K562 (cell line): ENCODE measurements at regions not wholly inside any gene's neighbourhood (a gene's known extent, or its start where the extent isn't known, plus 50 kb on each side); places are given as distances from the start of the nearest gene placed in this dataset.

Experiments
- ARHGAP35 ChIP-seq: fragments of 450-650 bp; IDR thresholded peaks from 2 replicates; pipeline ENCODE4 v1.6.1; 2018; ENCODE audit not compliant: partially characterized antibody
- CCNT2 ChIP-seq: IDR thresholded peaks from 2 replicates; pipeline ENCODE4 v1.6.1; 2011; ENCODE audit warnings: borderline replicate concordance, low read depth, mild to moderate bottlenecking, moderate library complexity, mixed read lengths, low read length; ENCODE audit not compliant: insufficient read length; ENCODE audit errors: extremely low read depth
- FOXK2 ChIP-seq, 2 experiments: fragments of 450-650 bp; IDR thresholded peaks in 1 of 2; conservative IDR thresholded peaks in 1 of 2; 2 replicates each; pipeline ENCODE4 v1.6.1; 2016; ENCODE audit warnings: low read depth in 2 of 2, mild to moderate bottlenecking in 1 of 2
- FOXM1 ChIP-seq, 2 experiments: fragments of 450-650 bp in 1 of 2; sonication (generic) in 1 of 2; formaldehyde crosslinking in 1 of 2; IDR thresholded peaks; 2 replicates each; pipeline versions ENCODE4 v1.6.1 to v1.9.0; 2017 to 2022; ENCODE audit warnings: low read depth in 2 of 2, mild to moderate bottlenecking in 2 of 2, missing genetic modification reagents in 1 of 2, moderate library complexity in 1 of 2
- HBP1 ChIP-seq: fragments of 450-650 bp; formaldehyde crosslinking; IDR thresholded peaks from 2 replicates; pipeline ENCODE4 v1.4.0; 2022; ENCODE audit warnings: missing genetic modification characterization
- HDAC6 ChIP-seq: IDR thresholded peaks from 2 replicates; pipeline ENCODE4 v1.6.1; 2012; ENCODE audit warnings: low read depth, mild to moderate bottlenecking, control low read depth, inconsistent platforms, low read length, moderate library complexity
- KLF10 ChIP-seq: fragments of 250-450 bp; sonication (Bioruptor Pico); IDR thresholded peaks from 2 replicates; pipeline ENCODE4 v1.6.1; 2021; ENCODE audit warnings: matching md5 sums
- L3MBTL2 ChIP-seq: fragments of 450-650 bp; IDR thresholded peaks from 2 replicates; pipeline ENCODE4 v1.6.1; 2016; ENCODE audit warnings: mild to moderate bottlenecking, moderate library complexity
- LCOR ChIP-seq: sonication (generic); formaldehyde crosslinking; IDR thresholded peaks from 2 replicates; pipeline ENCODE4 v1.8.0; 2022; ENCODE audit warnings: mild to moderate bottlenecking, missing genetic modification reagents
- NEUROD1 ChIP-seq: fragments of 150-350 bp; IDR thresholded peaks from 2 replicates; pipeline ENCODE4 v1.6.1; 2014; ENCODE audit warnings: borderline replicate concordance, low read length, low read depth; ENCODE audit not compliant: partially characterized antibody
- NFIC ChIP-seq: fragments of 450-650 bp; IDR thresholded peaks from 2 replicates; pipeline ENCODE4 v1.6.1; 2017; ENCODE audit warnings: mild to moderate bottlenecking, inconsistent platforms
- NRF1 ChIP-seq, 2 experiments: fragments of 450-650 bp; IDR thresholded peaks in 1 of 2; conservative IDR thresholded peaks in 1 of 2; 2 replicates each; pipeline ENCODE4 v1.6.1; 2014; ENCODE audit warnings: mild to moderate bottlenecking in 2 of 2
- PRDM10 ChIP-seq: fragments of 450-650 bp; IDR thresholded peaks from 2 replicates; pipeline ENCODE4 v1.6.1; 2018; ENCODE audit not compliant: partially characterized antibody
- RBM25 ChIP-seq: fragments of 200-400 bp; formaldehyde crosslinking; IDR thresholded peaks from 2 replicates; pipeline ENCODE4 v1.6.1; 2018; ENCODE audit warnings: low read length, low read depth, moderate library complexity; ENCODE audit not compliant: severe bottlenecking
- RCOR1 ChIP-seq, 2 experiments: IDR thresholded peaks; 2 replicates each; pipeline ENCODE4 v1.6.1; 2012; ENCODE audit warnings: low read depth in 2 of 2, low read length in 2 of 2, borderline replicate concordance in 1 of 2, improper control_type of control experiment in 1 of 2
- RNF2 ChIP-seq: sonication (generic); IDR thresholded peaks from 2 replicates; pipeline ENCODE4 v1.6.1; 2016
- SMAD1 ChIP-seq: fragments of 150-350 bp; IDR thresholded peaks from 2 replicates; pipeline ENCODE4 v1.6.1; 2014; ENCODE audit warnings: low read length, low read depth; ENCODE audit not compliant: partially characterized antibody
- TAF1 ChIP-seq: IDR thresholded peaks from 2 replicates; pipeline ENCODE4 v1.6.1; 2011; ENCODE audit warnings: mild to moderate bottlenecking, low read length, moderate library complexity; ENCODE audit not compliant: insufficient read depth, control insufficient read depth, severe bottlenecking; ENCODE audit errors: extremely low read depth
- TBP ChIP-seq: optimal IDR thresholded peaks from 2 replicates; pipeline ENCODE3; 2011; ENCODE audit warnings: low read depth, low read length, improper control_type of control experiment
- ZEB2 ChIP-seq: fragments of 450-650 bp; IDR thresholded peaks from 2 replicates; pipeline ENCODE4 v1.6.1; 2016
- TF ChIP-seq, protein P1 (sequence below): sonication (generic); formaldehyde crosslinking; IDR thresholded peaks from 2 replicates; pipeline ENCODE4 v1.4.0; 2020; ENCODE audit warnings: mild to moderate bottlenecking, missing genetic modification reagents

DNA sequence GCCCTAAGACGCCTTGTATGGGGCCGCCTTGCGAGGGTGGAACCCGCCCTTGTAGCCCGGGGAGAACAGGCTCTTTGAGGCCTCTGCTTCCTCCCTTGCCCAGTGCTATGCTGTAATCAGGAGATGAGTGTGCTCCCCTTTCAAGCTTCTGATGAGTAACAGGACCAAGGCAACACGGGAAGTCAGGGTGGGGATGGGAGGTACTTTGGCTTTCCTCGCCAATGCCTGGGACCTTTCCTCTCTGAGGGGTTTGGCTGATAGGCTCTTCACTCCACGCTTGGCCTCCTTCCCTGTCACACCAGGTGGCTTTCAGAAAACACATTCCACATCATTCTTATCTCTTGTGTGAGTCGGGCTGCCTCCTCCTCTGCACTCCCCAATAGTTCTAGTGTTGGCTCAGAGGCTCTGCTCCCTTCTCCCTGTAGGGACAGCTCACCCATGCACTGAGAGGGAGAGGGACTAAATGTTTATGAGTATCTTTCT, 223.7 kb upstream of the TRIB2 start (continued):
- peak; percentile 59 for TF ChIP-seq CCNT2
- TF ChIP-seq KLF10 (CRISPR knock-in tag): no peak
- TF ChIP-seq RBM25: no peak
- peak; percentile 30 to 43; a peak in 3 of 4 replicates for TF ChIP-seq NRF1 (conservative IDR thresholded peaks at IDR 0.05 in 1 of 2, IDR thresholded peaks at IDR 0.05 in 1 of 2)
- TF ChIP-seq L3MBTL2: peak; percentile 57
- TF ChIP-seq LCOR (CRISPR knock-in tag): 0 out of 2 replicates have a peak, but pooled peaks have one; percentile 37
- TF ChIP-seq FOXM1 (IDR thresholded peaks at IDR 0.05; ENCODE audit: low read depth): peak; percentile 55; the same call in 1 of the 2 replicates
- no peak for TF ChIP-seq FOXM1 (CRISPR knock-in tag; IDR thresholded peaks at IDR 0.05; ENCODE audit: low read depth)
- TF ChIP-seq TBP: peak; percentile 68
- peak; percentile 25 for TF ChIP-seq NEUROD1
- peak; percentile 69 for TF ChIP-seq PRDM10
- peak; percentile 57 for TF ChIP-seq NFIC
- TF ChIP-seq ZEB2: peak; percentile 93
- TF ChIP-seq HBP1: no peak
- TF ChIP-seq TAF1: peak; percentile 35
- TF ChIP-seq ARHGAP35: no peak
- TF ChIP-seq FOXK2 (conservative IDR thresholded peaks at IDR 0.05 in 1 of 2, IDR thresholded peaks at IDR 0.05 in 1 of 2; ENCODE audit: low read depth in 2 of 2): peak; percentile 69 to 70
- peak; percentile 17 to 70; a peak in 2 of 4 replicates for TF ChIP-seq RCOR1 (IDR thresholded peaks at IDR 0.05; ENCODE audit: borderline replicate concordance in 1 of 2, low read depth in 2 of 2, low read length in 2 of 2)
- TF ChIP-seq HDAC6: no peak
- TF ChIP-seq RNF2: peak; percentile 52; the same call in 1 of the 2 replicates
- TF ChIP-seq, protein P1, sequence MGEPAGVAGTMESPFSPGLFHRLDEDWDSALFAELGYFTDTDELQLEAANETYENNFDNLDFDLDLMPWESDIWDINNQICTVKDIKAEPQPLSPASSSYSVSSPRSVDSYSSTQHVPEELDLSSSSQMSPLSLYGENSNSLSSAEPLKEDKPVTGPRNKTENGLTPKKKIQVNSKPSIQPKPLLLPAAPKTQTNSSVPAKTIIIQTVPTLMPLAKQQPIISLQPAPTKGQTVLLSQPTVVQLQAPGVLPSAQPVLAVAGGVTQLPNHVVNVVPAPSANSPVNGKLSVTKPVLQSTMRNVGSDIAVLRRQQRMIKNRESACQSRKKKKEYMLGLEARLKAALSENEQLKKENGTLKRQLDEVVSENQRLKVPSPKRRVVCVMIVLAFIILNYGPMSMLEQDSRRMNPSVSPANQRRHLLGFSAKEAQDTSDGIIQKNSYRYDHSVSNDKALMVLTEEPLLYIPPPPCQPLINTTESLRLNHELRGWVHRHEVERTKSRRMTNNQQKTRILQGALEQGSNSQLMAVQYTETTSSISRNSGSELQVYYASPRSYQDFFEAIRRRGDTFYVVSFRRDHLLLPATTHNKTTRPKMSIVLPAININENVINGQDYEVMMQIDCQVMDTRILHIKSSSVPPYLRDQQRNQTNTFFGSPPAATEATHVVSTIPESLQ: no peak
- TF ChIP-seq SMAD1: peak; percentile 76
